ENCODE measurements at regions not wholly inside any gene's neighbourhood (a gene's known extent, or its start where the extent isn't known, plus 50 kb on each side); places are given as distances from the start of the nearest gene placed in this dataset.
"Not testable (repeated sequence)": the region's sequence is repeated elsewhere in the genome, so short reads cannot be mapped to it uniquely, and the experiment has no call there.

- H3K27ac ChIP-seq (ENCODE audit: low read depth, low read length); H3K27me3 Mint-ChIP-seq; H3K9me3 ChIP-seq (ENCODE audit: control insufficient read depth in 1 of 2, low read length in 2 of 2); H3K4me3 Mint-ChIP-seq; H3K36me3 Mint-ChIP-seq; H3K36me3 ChIP-seq (ENCODE audit: insufficient read depth, low read length); H3K9me3 Mint-ChIP-seq; CTCF ChIA-PET (ENCODE audit: partially characterized antibody); intact Hi-C loops (cut with micrococcal nuclease); POLR2A ChIA-PET (ENCODE audit: partially characterized antibody); H3K27me3 ChIP-seq (ENCODE audit: insufficient read depth, low read length); H3K4me3 ChIP-seq (ENCODE audit: low read length in 2 of 2); DNase-seq: not testable (repeated sequence)
- H3K4me1 Mint-ChIP-seq = peaks cover 16 to 25% (median 19%) of the 10 kb centered on the region in 4 donors
- peak overlapping the region in 1 of 7 donors; percentile 29 for H3K27ac Mint-ChIP-seq
- H3K4me1 ChIP-seq (ENCODE audit: insufficient read depth, low read length) = peaks cover 21% of the 10 kb centered on the region
These were observed 50.5 kb upstream of the MED13L start for GRCh38 chr12:116327992-116328391.

GRCh38 chr12:116331876-116332275 is 54.4 kb upstream of the MED13L start:
- H3K9me3 Mint-ChIP-seq = peaks cover 0 to 5% (median 0%) of the 10 kb centered on the region in 8 donors
- intact Hi-C loops (cut with micrococcal nuclease) = no loop called here

GRCh38 chr12:116332705-116333380 is 55.4 kb upstream of the MED13L start:
- Mint-ChIP-seq H3K36me3 (no peaks in the 10 kb centered on the region), H3K4me1 (peaks cover 0 to 4% (median under 1%) of the 10 kb centered on the region in 4 donors), H3K27me3 (peaks cover 2 to 3% of the 10 kb centered on the region in 2 donors), H3K4me3 (no peak overlapping the region), H3K9me3 (peaks cover 0 to 4% (median 0%) of the 10 kb centered on the region in 8 donors), H3K27ac (no peak overlapping the region)
- no peak for DNase-seq
- intact Hi-C loops (cut with micrococcal nuclease) = no loop called here
- H3K36me3 ChIP-seq (ENCODE audit: insufficient read depth, low read length) = no peaks in the 10 kb centered on the region
- no peak overlapping the region for H3K27ac ChIP-seq (ENCODE audit: low read depth, low read length)
- no peaks in the 10 kb centered on the region for H3K4me1 ChIP-seq (ENCODE audit: insufficient read depth, low read length)
- ChIA-PET CTCF (ENCODE audit: partially characterized antibody) (no interaction called here), POLR2A (ENCODE audit: partially characterized antibody) (no interaction called here)
- no peaks in the 10 kb centered on the region for H3K27me3 ChIP-seq (ENCODE audit: insufficient read depth, low read length)
- no peaks in the 10 kb centered on the region for H3K9me3 ChIP-seq (ENCODE audit: control insufficient read depth in 1 of 2, low read length in 2 of 2)
- no peak overlapping the region for H3K4me3 ChIP-seq (ENCODE audit: low read length in 2 of 2)

More at GRCh38 chr12:116331876-116332275, 54.4 kb upstream of the MED13L start:
- POLR2A ChIA-PET (ENCODE audit: partially characterized antibody) = no interaction called here
- no peaks in the 10 kb centered on the region for H3K36me3 ChIP-seq (ENCODE audit: insufficient read depth, low read length)
- Mint-ChIP-seq H3K4me3 (no peak overlapping the region), H3K27me3 (peaks cover 0 to 3% of the 10 kb centered on the region in 2 donors), H3K27ac (no peak overlapping the region), H3K36me3 (no peaks in the 10 kb centered on the region), H3K4me1 (peaks cover 0 to 4% (median under 1%) of the 10 kb centered on the region in 4 donors)
- no peak overlapping the region for H3K27ac ChIP-seq (ENCODE audit: low read depth, low read length)
- CTCF ChIA-PET (ENCODE audit: partially characterized antibody) = no interaction called here
- H3K9me3 ChIP-seq (ENCODE audit: control insufficient read depth in 1 of 2, low read length in 2 of 2) = no peaks in the 10 kb centered on the region
- H3K27me3 ChIP-seq (ENCODE audit: insufficient read depth, low read length) = no peaks in the 10 kb centered on the region
- H3K4me3 ChIP-seq (ENCODE audit: low read length in 2 of 2) = no peak overlapping the region
- H3K4me1 ChIP-seq (ENCODE audit: insufficient read depth, low read length) = no peaks in the 10 kb centered on the region
- no peak for DNase-seq

GRCh38 chr12:116333402-116333801 is 55.9 kb upstream of the MED13L start:
- H3K36me3 ChIP-seq (ENCODE audit: insufficient read depth, low read length) = no peaks in the 10 kb centered on the region
- H3K36me3 Mint-ChIP-seq = no peaks in the 10 kb centered on the region
- peaks cover 0 to 4% (median under 1%) of the 10 kb centered on the region in 4 donors for H3K4me1 Mint-ChIP-seq
- intact Hi-C loops (cut with micrococcal nuclease) = no loop called here
- peaks cover 3 to 4% of the 10 kb centered on the region in 2 donors for H3K27me3 Mint-ChIP-seq
- no peak overlapping the region for H3K27ac Mint-ChIP-seq
- no peaks in the 10 kb centered on the region for H3K9me3 ChIP-seq (ENCODE audit: control insufficient read depth in 1 of 2, low read length in 2 of 2)
- no peak for DNase-seq
- no peak overlapping the region for H3K4me3 Mint-ChIP-seq
- H3K9me3 Mint-ChIP-seq = peaks cover 0 to 6% (median 0%) of the 10 kb centered on the region in 8 donors
- no peak overlapping the region for H3K4me3 ChIP-seq (ENCODE audit: low read length in 2 of 2)
- CTCF ChIA-PET (ENCODE audit: partially characterized antibody) = no interaction called here
- H3K4me1 ChIP-seq (ENCODE audit: insufficient read depth, low read length) = no peaks in the 10 kb centered on the region
- POLR2A ChIA-PET (ENCODE audit: partially characterized antibody) = no interaction called here
- H3K27ac ChIP-seq (ENCODE audit: low read depth, low read length) = no peak overlapping the region
- H3K27me3 ChIP-seq (ENCODE audit: insufficient read depth, low read length) = no peaks in the 10 kb centered on the region

DNA sequence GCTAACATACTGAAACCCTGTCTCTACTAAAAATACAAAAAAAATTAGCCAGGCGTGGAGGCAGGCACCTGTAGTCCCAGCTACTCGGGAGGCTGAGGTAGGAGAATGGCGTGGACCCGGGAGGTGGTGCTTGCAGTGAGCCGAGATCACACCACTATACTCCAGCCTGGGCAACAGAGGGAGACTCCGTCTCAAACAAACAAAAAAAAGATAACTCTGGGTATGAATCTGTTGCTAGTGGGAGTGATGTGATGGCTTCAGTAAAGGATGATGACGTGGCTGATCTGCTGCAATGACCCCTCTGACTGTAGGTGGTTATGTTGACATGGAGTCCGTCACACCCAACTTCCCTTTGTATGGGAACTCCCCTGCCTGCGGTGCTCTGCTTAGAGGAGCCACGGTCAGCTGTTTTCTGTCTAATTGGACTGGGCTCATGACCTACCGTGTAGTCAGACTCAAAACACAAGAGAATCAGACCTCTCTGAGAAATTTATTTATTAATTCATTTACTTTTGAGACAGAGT is 59.1 kb upstream of the MED13L start:
- POLR2A ChIA-PET (ENCODE audit: partially characterized antibody) = no interaction called here
- H3K36me3 Mint-ChIP-seq = no peaks in the 10 kb centered on the region
- peak in 2 of 5 donors; percentile 3 to 30 for DNase-seq
- Histone ChIP-seq H3K4me3 (ENCODE audit: low read length in 2 of 2) (no peak overlapping the region), H3K36me3 (ENCODE audit: insufficient read depth, low read length) (no peaks in the 10 kb centered on the region), H3K4me1 (ENCODE audit: insufficient read depth, low read length) (no peaks in the 10 kb centered on the region), H3K27ac (ENCODE audit: low read depth, low read length) (no peak overlapping the region), H3K27me3 (ENCODE audit: insufficient read depth, low read length) (no peaks in the 10 kb centered on the region), H3K9me3 (ENCODE audit: control insufficient read depth in 1 of 2, low read length in 2 of 2) (no peaks in the 10 kb centered on the region)
- intact Hi-C loops (cut with micrococcal nuclease) = no loop called here
- H3K27ac Mint-ChIP-seq = peak overlapping the region in 2 of 7 donors; percentile 47 to 60
- peaks cover 3 to 4% of the 10 kb centered on the region in 2 donors for H3K27me3 Mint-ChIP-seq
- CTCF ChIA-PET (ENCODE audit: partially characterized antibody) = no interaction called here
- peaks cover 0 to 4% (median under 1%) of the 10 kb centered on the region in 4 donors for H3K4me1 Mint-ChIP-seq
- H3K9me3 Mint-ChIP-seq = peaks cover 0 to 3% (median 0%) of the 10 kb centered on the region in 8 donors
- H3K4me3 Mint-ChIP-seq = peak overlapping the region in 2 of 8 donors; percentile 55 to 63

DNA sequence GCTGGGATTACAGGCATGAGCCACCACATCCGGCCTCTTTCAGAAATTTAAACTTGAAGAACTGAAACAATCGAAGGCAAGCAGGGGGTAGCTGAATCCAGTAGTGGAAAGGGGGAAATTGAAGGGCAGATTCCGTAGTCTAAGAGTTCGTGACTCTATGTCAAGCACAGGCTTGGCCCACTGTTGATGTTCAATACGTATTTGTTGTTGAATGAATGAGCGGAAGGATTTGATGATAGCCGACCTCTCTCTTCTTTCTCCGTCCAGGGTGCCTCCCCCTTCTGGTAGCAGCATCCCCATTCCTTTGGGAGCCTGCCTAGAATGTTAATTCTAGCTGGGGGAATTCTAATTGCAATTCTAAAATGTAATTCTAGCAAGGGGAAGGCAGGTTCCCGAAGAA is 59.8 kb upstream of the MED13L start:
- DNase-seq = no peak
- CTCF ChIA-PET (ENCODE audit: partially characterized antibody) = interaction anchor here (1.4 kb wide), 1 partner anchor 53 kb away, joined by 3 read pairs; no protein-coding TSS in a partner anchor
- peaks cover 0 to 4% (median under 1%) of the 10 kb centered on the region in 4 donors for H3K4me1 Mint-ChIP-seq
- Histone ChIP-seq H3K4me1 (ENCODE audit: insufficient read depth, low read length) (no peaks in the 10 kb centered on the region), H3K4me3 (ENCODE audit: low read length in 2 of 2) (no peak overlapping the region), H3K9me3 (ENCODE audit: control insufficient read depth in 1 of 2, low read length in 2 of 2) (no peaks in the 10 kb centered on the region), H3K36me3 (ENCODE audit: insufficient read depth, low read length) (no peaks in the 10 kb centered on the region), H3K27ac (ENCODE audit: low read depth, low read length) (no peak overlapping the region), H3K27me3 (ENCODE audit: insufficient read depth, low read length) (no peaks in the 10 kb centered on the region)
- peaks cover 3 to 4% of the 10 kb centered on the region in 2 donors for H3K27me3 Mint-ChIP-seq
- H3K4me3 Mint-ChIP-seq = no peak overlapping the region
- intact Hi-C loops (cut with micrococcal nuclease) = no loop called here
- H3K27ac Mint-ChIP-seq = no peak overlapping the region
- H3K36me3 Mint-ChIP-seq = no peaks in the 10 kb centered on the region
- H3K9me3 Mint-ChIP-seq = peaks cover 0 to 5% (median 0%) of the 10 kb centered on the region in 8 donors
- POLR2A ChIA-PET (ENCODE audit: partially characterized antibody) = no interaction called here

- H3K9me3 Mint-ChIP-seq = peaks cover 0 to 8% (median 0%) of the 10 kb centered on the region in 8 donors
- peaks cover 3 to 4% of the 10 kb centered on the region in 2 donors for H3K27me3 Mint-ChIP-seq
- Histone ChIP-seq H3K4me3 (ENCODE audit: low read length in 2 of 2) (no peak overlapping the region), H3K4me1 (ENCODE audit: insufficient read depth, low read length) (no peaks in the 10 kb centered on the region), H3K27me3 (ENCODE audit: insufficient read depth, low read length) (no peaks in the 10 kb centered on the region), H3K27ac (ENCODE audit: low read depth, low read length) (no peak overlapping the region), H3K9me3 (ENCODE audit: control insufficient read depth in 1 of 2, low read length in 2 of 2) (no peaks in the 10 kb centered on the region), H3K36me3 (ENCODE audit: insufficient read depth, low read length) (no peaks in the 10 kb centered on the region)
- ChIA-PET CTCF (ENCODE audit: partially characterized antibody) (interaction anchor here (1.4 kb wide), 1 partner anchor 52 kb away, joined by 3 read pairs; no protein-coding TSS in a partner anchor), POLR2A (ENCODE audit: partially characterized antibody) (no interaction called here)
- no peaks in the 10 kb centered on the region for H3K36me3 Mint-ChIP-seq
- intact Hi-C loops (cut with micrococcal nuclease) = no loop called here
- DNase-seq = no peak
- H3K27ac Mint-ChIP-seq = no peak overlapping the region
- peaks cover 0 to 4% (median under 1%) of the 10 kb centered on the region in 4 donors for H3K4me1 Mint-ChIP-seq
- no peak overlapping the region for H3K4me3 Mint-ChIP-seq
These were observed 60.8 kb upstream of the MED13L start for GRCh38 chr12:116338064-116338846.
